Effector memory CD8-positive, alpha-beta T cell (primary cell): ENCODE measurements at regions not wholly inside any gene's neighbourhood (a gene's known extent, or its start where the extent isn't known, plus 50 kb on each side); places are given as distances from the start of the nearest gene placed in this dataset.

Experiments used
- ATAC-seq: fragments of 150-1000 bp; cut with Tn5 transposase; replicated peaks from 2 replicates; pipeline ENCODE4 v1.10.0; 2021; ENCODE audit warnings: mild to moderate bottlenecking, moderate library complexity
- DNase-seq, 3 experiments: peaks; one replicate each; pipeline ENCODE4 v3.0.0; 2021
- H3K27ac Mint-ChIP-seq, 2 donors: one replicate each; pipeline ENCODE4 v1.8.0; 2022; ENCODE audit warnings: mild to moderate bottlenecking in 2 of 2, mixed read lengths in 2 of 2, moderate library complexity in 2 of 2
- H3K27me3 Mint-ChIP-seq, 2 donors: one replicate each; pipeline ENCODE4 v1.8.0; 2022; ENCODE audit warnings: mixed read lengths in 2 of 2
- H3K36me3 Mint-ChIP-seq: one replicate; pipeline ENCODE4 v1.8.0; 2022; ENCODE audit warnings: mild to moderate bottlenecking, moderate library complexity, mixed read lengths; ENCODE audit not compliant: insufficient read depth
- H3K4me1 Mint-ChIP-seq, 2 donors: one replicate each; pipeline ENCODE4 v1.8.0; 2022; ENCODE audit warnings: low read depth in 2 of 2, mixed read lengths in 2 of 2
- H3K4me3 Mint-ChIP-seq, 2 donors: one replicate each; pipeline ENCODE4 v1.8.0; 2022; ENCODE audit warnings: mild to moderate bottlenecking in 2 of 2, mixed read lengths in 2 of 2, moderate library complexity in 2 of 2
- H3K9me3 Mint-ChIP-seq, 2 donors: one replicate each; pipeline ENCODE4 v1.8.0; 2022; ENCODE audit warnings: mixed read lengths in 2 of 2

DNA sequence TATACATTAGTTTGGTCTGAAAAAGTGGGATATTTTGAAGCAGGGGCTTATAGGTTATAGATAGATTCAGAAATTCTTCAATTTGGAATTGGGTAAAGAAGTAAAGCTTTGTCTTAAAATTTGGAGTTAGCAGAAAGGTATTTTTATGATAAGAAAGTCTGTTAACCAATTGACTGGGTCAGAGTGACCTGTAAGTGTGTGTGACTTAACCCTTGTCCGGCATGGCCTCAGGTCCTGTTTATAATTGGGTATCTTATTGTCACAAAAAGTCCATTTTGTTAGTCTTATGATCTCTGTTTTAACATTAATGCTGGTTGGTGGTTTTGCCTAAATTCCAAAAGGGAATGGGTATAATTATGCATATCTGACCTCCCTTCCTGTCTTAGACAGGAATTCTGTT, 444.2 kb upstream of the NAALADL2 start:
- no peak overlapping the region for H3K27ac Mint-ChIP-seq
- H3K36me3 Mint-ChIP-seq: no peaks in the 10 kb centered on the region
- ATAC-seq: no peak
- H3K9me3 Mint-ChIP-seq: peaks cover 0 to 6% of the 10 kb centered on the region in 2 donors
- no peak for DNase-seq
- H3K4me1 Mint-ChIP-seq: no peaks in the 10 kb centered on the region
- H3K27me3 Mint-ChIP-seq: no peaks in the 10 kb centered on the region
- H3K4me3 Mint-ChIP-seq: no peak overlapping the region

DNA sequence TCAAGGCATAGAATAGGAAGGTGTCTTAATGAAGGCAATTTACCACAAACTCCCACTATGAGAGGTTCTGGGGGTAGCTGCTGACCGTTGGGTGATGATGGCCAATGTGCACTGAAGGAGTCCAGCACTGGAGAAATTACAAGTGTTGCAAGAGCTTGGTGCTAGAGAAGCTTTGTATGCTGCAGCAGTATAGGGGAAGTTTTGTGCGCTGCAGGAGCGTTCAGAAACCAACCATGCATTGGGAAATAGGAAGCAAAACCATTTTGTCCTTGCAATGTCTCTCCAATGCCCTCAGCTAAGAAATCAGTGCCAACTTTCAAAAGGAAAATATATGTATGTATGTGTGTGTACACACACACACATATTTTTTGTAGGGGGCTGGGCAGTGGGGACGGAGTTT, 441.6 kb upstream of the NAALADL2 start:
- H3K4me3 Mint-ChIP-seq: no peak overlapping the region
- no peak overlapping the region for H3K27ac Mint-ChIP-seq
- no peaks in the 10 kb centered on the region for H3K4me1 Mint-ChIP-seq
- H3K9me3 Mint-ChIP-seq: peaks cover 2 to 6% of the 10 kb centered on the region in 2 donors
- ATAC-seq: no peak
- H3K36me3 Mint-ChIP-seq: no peaks in the 10 kb centered on the region
- H3K27me3 Mint-ChIP-seq: no peaks in the 10 kb centered on the region
- DNase-seq: no peak

GRCh38 chr3:174419216-174419615, 439.9 kb upstream of the NAALADL2 start:
- DNase-seq (no peak), ATAC-seq (no peak)
- no peak overlapping the region for H3K27ac Mint-ChIP-seq
- H3K27me3 Mint-ChIP-seq: no peaks in the 10 kb centered on the region
- H3K9me3 Mint-ChIP-seq: peaks cover 2 to 6% of the 10 kb centered on the region in 2 donors
- no peaks in the 10 kb centered on the region for H3K4me1 Mint-ChIP-seq
- H3K36me3 Mint-ChIP-seq: no peaks in the 10 kb centered on the region
- H3K4me3 Mint-ChIP-seq: no peak overlapping the region

DNA sequence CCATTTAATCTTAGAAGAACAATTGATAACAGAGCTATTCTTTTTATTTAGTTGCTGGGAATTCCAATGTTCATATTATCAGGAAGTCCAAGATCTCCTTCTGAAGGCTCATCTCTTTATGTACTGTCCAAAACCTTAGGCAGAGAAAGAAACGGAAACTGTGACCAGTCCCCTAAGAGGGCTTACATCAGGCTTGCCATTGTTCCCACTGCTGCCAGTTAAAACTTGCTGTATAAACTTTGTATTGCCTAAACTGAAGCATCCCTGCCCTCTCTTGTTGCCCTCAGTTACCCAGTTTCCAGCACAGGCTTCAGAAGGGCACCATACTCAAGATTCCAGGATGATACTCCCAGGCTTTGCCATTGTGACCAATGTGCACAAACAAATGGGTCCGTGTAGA, 435.2 kb upstream of the NAALADL2 start:
- Mint-ChIP-seq H3K4me1 (no peaks in the 10 kb centered on the region), H3K27ac (no peak overlapping the region), H3K27me3 (no peaks in the 10 kb centered on the region), H3K36me3 (no peaks in the 10 kb centered on the region), H3K4me3 (no peak overlapping the region), H3K9me3 (peaks cover 2 to 6% of the 10 kb centered on the region in 2 donors)
- ATAC-seq (no peak), DNase-seq (no peak)

GRCh38 chr3:174424656-174425055, 434.5 kb upstream of the NAALADL2 start:
- H3K27ac Mint-ChIP-seq: no peak overlapping the region
- ATAC-seq (no peak), DNase-seq (no peak)
- H3K9me3 Mint-ChIP-seq: peaks cover 2 to 6% of the 10 kb centered on the region in 2 donors
- H3K36me3 Mint-ChIP-seq: no peaks in the 10 kb centered on the region
- no peak overlapping the region for H3K4me3 Mint-ChIP-seq
- no peaks in the 10 kb centered on the region for H3K27me3 Mint-ChIP-seq
- H3K4me1 Mint-ChIP-seq: no peaks in the 10 kb centered on the region

- H3K4me1 Mint-ChIP-seq: no peaks in the 10 kb centered on the region
- ATAC-seq (no peak), DNase-seq (no peak)
- H3K9me3 Mint-ChIP-seq: peaks cover 2 to 6% of the 10 kb centered on the region in 2 donors
- no peaks in the 10 kb centered on the region for H3K36me3 Mint-ChIP-seq
- H3K27me3 Mint-ChIP-seq: no peaks in the 10 kb centered on the region
- H3K27ac Mint-ChIP-seq: no peak overlapping the region
- no peak overlapping the region for H3K4me3 Mint-ChIP-seq
Observed at GRCh38 chr3:174425422-174425821, 433.7 kb upstream of the NAALADL2 start.

DNA sequence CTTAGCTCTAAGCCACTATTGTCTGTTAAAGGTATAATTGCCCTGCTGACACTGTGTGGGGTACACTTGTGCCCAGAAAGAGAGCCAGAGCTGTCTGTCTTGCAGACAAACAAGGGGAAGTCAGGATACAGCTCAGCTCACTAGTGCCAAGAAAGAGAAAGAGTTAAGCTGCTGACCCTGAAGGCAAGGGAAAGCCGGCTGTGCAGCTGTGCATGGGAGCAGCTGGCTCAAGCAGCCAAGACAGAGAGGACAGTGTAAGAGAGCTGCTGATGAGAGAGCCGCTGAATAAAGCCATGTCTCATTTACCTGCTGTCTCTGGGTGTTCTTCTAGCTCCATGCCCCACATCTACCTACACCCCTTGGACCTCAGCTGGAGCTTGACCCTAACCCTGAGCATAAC, 428.1 kb upstream of the NAALADL2 start:
- Mint-ChIP-seq H3K27me3 (no peaks in the 10 kb centered on the region), H3K4me1 (no peaks in the 10 kb centered on the region), H3K27ac (no peak overlapping the region), H3K4me3 (no peak overlapping the region), H3K9me3 (peaks cover 7 to 9% of the 10 kb centered on the region in 2 donors), H3K36me3 (no peaks in the 10 kb centered on the region)
- ATAC-seq: no peak
- DNase-seq: no peak

DNA sequence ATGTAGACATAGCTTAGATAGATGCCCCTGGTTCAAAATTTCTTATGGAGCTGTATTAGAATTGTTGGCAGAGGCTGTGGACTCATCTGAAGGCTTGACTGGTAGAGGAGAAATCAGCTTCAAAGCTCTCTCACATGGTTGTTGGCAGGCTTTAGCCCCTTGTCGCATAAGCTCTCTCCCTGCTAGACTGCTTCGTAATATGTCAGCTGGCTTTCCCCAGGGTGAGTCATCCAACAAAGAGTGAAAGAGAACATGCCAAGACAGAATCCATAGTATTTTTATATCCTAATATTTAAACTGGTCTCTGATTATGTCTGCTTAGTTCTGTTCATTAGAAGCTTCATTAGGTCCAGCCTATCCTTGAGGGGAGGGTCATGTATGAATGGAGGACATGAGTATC, 427.4 kb upstream of the NAALADL2 start:
- H3K4me3 Mint-ChIP-seq: no peak overlapping the region
- no peaks in the 10 kb centered on the region for H3K4me1 Mint-ChIP-seq
- H3K27ac Mint-ChIP-seq: no peak overlapping the region
- H3K36me3 Mint-ChIP-seq: no peaks in the 10 kb centered on the region
- DNase-seq (no peak), ATAC-seq (no peak)
- no peaks in the 10 kb centered on the region for H3K27me3 Mint-ChIP-seq
- peaks cover 7 to 9% of the 10 kb centered on the region in 2 donors for H3K9me3 Mint-ChIP-seq

- H3K4me3 Mint-ChIP-seq: no peak overlapping the region
Observed at GRCh38 chr3:174436367-174436766, 422.8 kb upstream of the NAALADL2 start.

GRCh38 chr3:174438501-174439145, 420.5 kb upstream of the NAALADL2 start:
- peaks cover 18 to 20% of the 10 kb centered on the region in 2 donors for H3K27me3 Mint-ChIP-seq
- H3K4me3 Mint-ChIP-seq: no peak overlapping the region
- H3K9me3 Mint-ChIP-seq: peaks cover 7% of the 10 kb centered on the region in 2 donors
- H3K36me3 Mint-ChIP-seq: no peaks in the 10 kb centered on the region
- peaks cover 0 to 2% of the 10 kb centered on the region in 2 donors for H3K4me1 Mint-ChIP-seq
- no peak for ATAC-seq
- H3K27ac Mint-ChIP-seq: no peak overlapping the region
- DNase-seq: no peak

More at GRCh38 chr3:174436367-174436766, 422.8 kb upstream of the NAALADL2 start:
- no peak for ATAC-seq
- H3K4me1 Mint-ChIP-seq: no peaks in the 10 kb centered on the region
- H3K9me3 Mint-ChIP-seq: peaks cover 6 to 7% of the 10 kb centered on the region in 2 donors
- no peak overlapping the region for H3K27ac Mint-ChIP-seq
- H3K27me3 Mint-ChIP-seq: peaks cover 11 to 13% of the 10 kb centered on the region in 2 donors
- DNase-seq: no peak
- H3K36me3 Mint-ChIP-seq: no peaks in the 10 kb centered on the region

DNA sequence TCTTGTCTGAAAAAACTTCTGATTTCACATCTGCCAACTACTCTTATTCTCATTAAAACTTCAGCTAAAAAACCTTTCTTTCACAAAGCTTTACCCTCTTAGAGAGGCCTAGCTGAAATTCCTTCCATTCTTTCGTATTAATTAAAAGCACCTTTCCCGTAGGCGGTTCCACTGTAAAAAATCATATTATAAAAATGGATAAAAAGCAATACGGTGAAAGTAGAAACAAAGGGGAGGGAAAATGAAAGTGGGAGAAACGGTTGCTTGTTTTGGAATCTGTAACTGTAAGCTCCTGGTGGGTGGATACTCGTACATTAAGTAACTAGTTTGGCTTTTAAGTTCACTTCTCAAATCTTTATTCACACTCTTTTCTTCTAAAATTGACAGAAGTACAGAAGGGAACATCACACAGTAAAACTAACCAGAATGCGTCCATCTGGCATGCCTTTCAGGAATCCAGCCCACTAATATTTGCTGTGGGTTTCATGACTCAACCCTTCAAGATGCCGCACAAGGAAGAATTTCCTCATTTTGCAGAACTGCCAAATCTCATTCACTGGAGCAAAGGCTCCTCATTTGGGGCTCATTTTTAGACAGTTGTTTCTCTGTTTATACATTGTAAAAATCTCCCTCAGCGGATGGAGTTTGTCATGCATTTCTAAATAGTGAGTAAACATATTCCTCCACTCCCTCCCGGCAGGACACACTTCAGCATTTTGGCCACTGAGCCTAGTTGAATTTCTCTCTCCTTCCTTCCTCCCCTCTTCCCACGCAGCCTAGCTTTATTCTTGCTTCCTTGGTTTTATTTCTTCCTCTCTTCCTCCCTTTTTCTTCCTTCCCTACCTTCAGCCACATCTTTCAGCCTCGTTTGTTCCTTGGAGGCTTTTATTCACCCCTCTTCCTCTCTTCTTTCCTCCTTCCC, 419.5 kb upstream of the NAALADL2 start:
- Mint-ChIP-seq H3K27ac (no peak overlapping the region), H3K4me3 (no peak overlapping the region), H3K27me3 (peaks cover 18 to 20% of the 10 kb centered on the region in 2 donors), H3K36me3 (no peaks in the 10 kb centered on the region), H3K4me1 (peaks cover 0 to 2% of the 10 kb centered on the region in 2 donors), H3K9me3 (peaks cover under 1 to 6% of the 10 kb centered on the region in 2 donors)
- ATAC-seq: no peak
- DNase-seq: no peak

DNA sequence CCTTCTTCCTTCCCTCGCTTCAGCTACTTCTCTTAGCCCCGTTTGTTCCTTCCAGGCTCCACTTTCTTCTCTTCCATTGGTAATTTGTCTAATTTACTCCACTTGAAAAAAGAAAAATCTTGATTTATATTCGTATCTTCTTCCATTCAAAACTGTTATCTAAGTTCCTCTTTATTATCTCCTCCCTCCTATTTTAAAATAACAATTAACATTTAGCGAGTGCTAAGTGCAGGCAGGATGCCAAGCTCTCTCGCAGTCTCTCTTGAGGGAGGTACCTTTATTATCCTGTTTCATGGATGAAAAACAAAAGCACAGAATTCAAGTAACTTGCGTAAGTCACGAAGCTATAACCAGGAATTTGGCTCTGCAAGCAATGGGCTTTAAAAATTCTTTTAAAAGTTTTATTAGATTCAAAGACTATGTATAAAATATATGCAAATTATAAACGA, 418.9 kb upstream of the NAALADL2 start:
- Mint-ChIP-seq H3K4me3 (no peak overlapping the region), H3K36me3 (no peaks in the 10 kb centered on the region), H3K9me3 (peaks cover 0 to 6% of the 10 kb centered on the region in 2 donors), H3K4me1 (peaks cover 0 to 2% of the 10 kb centered on the region in 2 donors), H3K27me3 (peaks cover 18 to 20% of the 10 kb centered on the region in 2 donors), H3K27ac (no peak overlapping the region)
- ATAC-seq (no peak), DNase-seq (no peak)

DNA sequence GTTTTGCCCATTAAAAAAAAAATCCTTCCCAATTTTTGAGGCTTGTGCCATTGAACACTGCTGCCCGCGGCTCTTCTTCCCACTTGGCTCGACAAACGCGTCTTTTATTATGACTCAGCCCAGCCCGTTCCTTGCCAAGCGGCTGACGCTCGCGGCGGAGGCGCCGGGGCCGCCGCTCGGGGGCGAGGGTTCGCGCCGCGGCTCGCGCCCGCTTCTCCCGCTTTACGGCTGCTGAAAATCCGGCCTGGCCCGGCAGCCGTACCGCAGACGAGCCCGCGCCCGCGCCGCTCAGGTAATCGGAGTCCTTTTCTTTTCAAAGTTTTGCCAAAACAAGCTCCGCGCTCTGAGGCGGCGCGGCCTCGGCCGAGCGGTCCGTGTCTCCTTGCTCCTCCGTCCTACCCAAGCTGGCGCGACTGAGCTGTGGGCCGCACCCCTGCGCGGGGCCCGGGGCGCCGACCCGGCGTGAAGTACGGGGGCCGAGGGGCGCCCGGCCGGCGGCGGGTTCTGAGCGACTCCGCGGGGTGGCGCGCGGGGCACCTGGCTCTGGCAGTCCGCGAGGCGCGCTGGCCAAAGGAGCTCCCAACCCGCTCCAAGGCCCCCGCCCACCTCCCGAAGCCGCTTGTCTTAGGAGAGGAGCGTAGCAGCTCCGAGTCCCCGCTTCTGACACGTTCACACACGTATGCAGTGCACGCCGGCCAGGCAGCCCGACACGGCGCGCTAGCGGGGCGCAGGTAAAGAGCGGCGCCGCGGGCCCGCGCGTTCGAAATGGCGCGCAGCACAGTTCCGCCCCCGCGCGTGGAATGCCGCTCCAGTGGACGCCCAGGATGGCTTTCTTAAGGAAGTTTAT, 418.2 kb upstream of the NAALADL2 start:
- peaks cover 18 to 20% of the 10 kb centered on the region in 2 donors for H3K27me3 Mint-ChIP-seq
- H3K4me1 Mint-ChIP-seq: peaks cover 0 to 2% of the 10 kb centered on the region in 2 donors
- DNase-seq: no peak
- H3K4me3 Mint-ChIP-seq: peak overlapping the region; percentile 33 to 48
- H3K36me3 Mint-ChIP-seq: no peaks in the 10 kb centered on the region
- H3K27ac Mint-ChIP-seq: no peak overlapping the region
- H3K9me3 Mint-ChIP-seq: peaks cover 0 to 6% of the 10 kb centered on the region in 2 donors
- peak; percentile 22 for ATAC-seq
